PFSK-1 (cell line): ENCODE measurements at regions not wholly inside any gene's neighbourhood (a gene's known extent, or its start where the extent isn't known, plus 50 kb on each side); places are given as distances from the start of the nearest gene placed in this dataset.

Source experiments
- FOXP2 ChIP-seq: optimal IDR thresholded peaks from 2 replicates; pipeline ENCODE3; 2011; ENCODE audit warnings: borderline replicate concordance, control low read depth, inconsistent platforms; ENCODE audit not compliant: insufficient read depth; ENCODE audit errors: extremely low read length, extremely low read depth
- POLR2AphosphoS5 ChIP-seq: IDR thresholded peaks from 2 replicates; pipeline ENCODE4 v1.6.1; 2012; ENCODE audit warnings: low read depth, mild to moderate bottlenecking, control low read depth, low read length, moderate library complexity
- REST ChIP-seq, 2 experiments: IDR thresholded peaks; 2 replicates each; pipeline versions ENCODE4 v1.6.1 to v1.8.0; 2011 to 2012; ENCODE audit warnings: low read depth in 2 of 2, low read length in 2 of 2, control low read depth in 1 of 2, inconsistent platforms in 1 of 2, mild to moderate bottlenecking in 1 of 2, moderate library complexity in 1 of 2; ENCODE audit not compliant: insufficient read depth in 1 of 2

- TF ChIP-seq REST (IDR thresholded peaks at IDR 0.05; ENCODE audit: insufficient read depth in 1 of 2, low read depth in 2 of 2, low read length in 2 of 2) (no peak), POLR2AphosphoS5 (no peak), FOXP2 (no peak)
Observed at GRCh38 chr3:175902226-175902625, 1043.1 kb downstream of the NAALADL2 start.
